PC-9 (cell line): ENCODE measurements at regions not wholly inside any gene's neighbourhood (a gene's known extent, or its start where the extent isn't known, plus 50 kb on each side); places are given as distances from the start of the nearest gene placed in this dataset.

Source experiments
- BruUV-seq: library from RNA; stranded (reverse); fragments of 400-500 nt; replicated peaks from 2 replicates; lab custom pipeline; 2021; lab: Mats Ljungman, UMichigan
- CTCF ChIA-PET: fragments of 300-600 bp; sonication (Branson Sonifier 250); formaldehyde crosslinking; loops from one replicate; lab custom pipeline; 2022; ENCODE audit warnings: antibody characterized with exemption; lab: Charles Lee
- POLR2A ChIA-PET: fragments of 300-600 bp; sonication (Branson Sonifier 250); formaldehyde crosslinking; loops from one replicate; lab custom pipeline; 2022; ENCODE audit warnings: antibody characterized with exemption; ENCODE audit not compliant: unreplicated experiment; lab: Charles Lee
- DNase-seq, 2 experiments: peaks; one replicate each; pipeline versions ENCODE4 v3.0.0 to v3.0.0-alpha.2; 2015 to 2022; ENCODE audit warnings: mixed read lengths in 1 of 2
- H2AFZ ChIP-seq: fragments of 200-600 bp; sonication (generic); 2 replicates; pipeline ENCODE4 v1.8.1; 2017; ENCODE audit warnings: antibody characterized with exemption
- H3F3A ChIP-seq: fragments of 200-600 bp; sonication (generic); 2 replicates; pipeline ENCODE4 v1.8.1; 2017; ENCODE audit warnings: antibody characterized with exemption, mild to moderate bottlenecking, low read depth; ENCODE audit not compliant: insufficient read depth
- H3K27ac ChIP-seq: fragments of 200-600 bp; sonication (generic); 2 replicates; pipeline ENCODE4 v1.6.1; 2016; ENCODE audit warnings: mixed run types
- H3K27me3 ChIP-seq: fragments of 200-600 bp; sonication (generic); 2 replicates; pipeline ENCODE4 v1.6.1; 2016; ENCODE audit warnings: low read depth, mixed run types; ENCODE audit not compliant: insufficient read depth
- H3K36me3 ChIP-seq: fragments of 200-600 bp; sonication (generic); 2 replicates; pipeline ENCODE4 v1.6.1; 2016; ENCODE audit warnings: low read depth, mixed run types
- H3K4me1 ChIP-seq: fragments of 200-600 bp; sonication (generic); replicated peaks from 2 replicates; pipeline ENCODE4 v1.6.1; 2016; ENCODE audit warnings: mixed run types; ENCODE audit not compliant: insufficient read depth
- H3K4me2 ChIP-seq: fragments of 200-600 bp; sonication (generic); 2 replicates; pipeline ENCODE4 v1.6.1; 2017; ENCODE audit warnings: mixed run types
- H3K4me3 ChIP-seq: fragments of 200-600 bp; sonication (generic); 2 replicates; pipeline ENCODE4 v1.6.1; 2016; ENCODE audit warnings: mixed run types
- H3K79me2 ChIP-seq: fragments of 200-600 bp; sonication (generic); 2 replicates; pipeline ENCODE4 v1.6.1; 2017; ENCODE audit warnings: low read depth, mixed run types
- H3K9me2 ChIP-seq: fragments of 200-600 bp; sonication (generic); 2 replicates; pipeline ENCODE4 v1.8.1; 2017; ENCODE audit warnings: mild to moderate bottlenecking; ENCODE audit not compliant: insufficient read depth
- H3K9me3 ChIP-seq: fragments of 200-600 bp; sonication (generic); 2 replicates; pipeline ENCODE4 v1.8.1; 2016; ENCODE audit warnings: low read depth; ENCODE audit not compliant: insufficient read depth
- H4K20me1 ChIP-seq: fragments of 200-600 bp; sonication (generic); 2 replicates; pipeline ENCODE4 v1.8.1; 2017; ENCODE audit not compliant: insufficient read depth
- CTCF ChIP-seq: fragments of 200-600 bp; sonication (generic); conservative IDR thresholded peaks from 2 replicates; pipeline ENCODE4 v1.6.1; 2017; ENCODE audit warnings: mixed run types, antibody characterized with exemption, mild to moderate bottlenecking, moderate library complexity
- EZH2 ChIP-seq: fragments of 200-600 bp; sonication (generic); IDR thresholded peaks from 2 replicates; pipeline ENCODE4 v1.8.0; 2017; ENCODE audit warnings: antibody characterized with exemption, low read depth
- intact Hi-C: fragments of 100-400 bp; cut with micrococcal nuclease; formaldehyde crosslinking; loops from one replicate; pipeline ENCODE4 v1.10.0; 2022; ENCODE audit not compliant: unreplicated experiment

DNA sequence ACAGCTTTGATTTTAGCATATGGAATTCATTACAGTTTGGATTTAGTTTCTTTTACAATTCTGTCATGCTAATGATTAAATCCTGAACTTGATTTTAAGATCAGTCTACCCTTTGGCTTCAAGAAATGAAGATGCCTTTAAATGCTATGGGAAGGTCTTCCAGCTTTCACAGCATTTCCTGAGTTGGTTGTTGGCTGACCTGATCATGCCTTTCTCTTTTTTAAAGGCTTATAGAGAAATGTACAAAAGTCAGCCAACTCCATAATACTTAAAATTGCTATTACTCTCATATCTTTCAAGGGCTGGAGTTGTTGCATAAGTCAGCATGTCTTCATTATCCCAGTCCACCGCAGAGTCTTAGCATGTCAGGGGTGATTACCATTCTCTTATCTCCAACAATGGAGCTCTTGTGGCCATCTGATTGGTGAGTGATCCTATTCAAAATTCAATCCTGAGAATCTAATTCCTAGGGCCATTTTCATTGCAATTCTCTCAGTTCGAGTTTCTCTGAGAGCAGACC lies 123.8 kb downstream of the GMNC start:
- no peaks in the 10 kb centered on the region for H3K4me1 ChIP-seq
- TF ChIP-seq EZH2 (no peak), CTCF (no peak)
- H3K27ac ChIP-seq = no peak overlapping the region
- no peaks in the 10 kb centered on the region for H3K9me2 ChIP-seq
- DNase-seq = no peak
- intact Hi-C loops = no loop called here
- no peaks in the 10 kb centered on the region for H3K9me3 ChIP-seq
- no peaks in the 10 kb centered on the region for H3K27me3 ChIP-seq
- CTCF ChIA-PET = no interaction called here
- H3K4me3 ChIP-seq = no peak overlapping the region
- no peaks in the 10 kb centered on the region for H4K20me1 ChIP-seq
- no peak overlapping the region for H2AFZ ChIP-seq
- no peak overlapping the region for H3K4me2 ChIP-seq
- POLR2A ChIA-PET = no interaction called here
- no peaks in the 10 kb centered on the region for H3K36me3 ChIP-seq
- no peaks in the 10 kb centered on the region for H3F3A ChIP-seq
- BruUV-seq = no TSS peak
- no peaks in the 10 kb centered on the region for H3K79me2 ChIP-seq

GRCh38 chr3:190737446-190737845 lies 125.0 kb downstream of the GMNC start:
- Histone ChIP-seq H2AFZ (no peak overlapping the region), H3K27ac (no peak overlapping the region), H4K20me1 (no peaks in the 10 kb centered on the region), H3K4me2 (no peak overlapping the region), H3K4me1 (no peaks in the 10 kb centered on the region), H3F3A (no peaks in the 10 kb centered on the region), H3K4me3 (no peak overlapping the region), H3K9me2 (no peaks in the 10 kb centered on the region), H3K27me3 (no peaks in the 10 kb centered on the region), H3K36me3 (no peaks in the 10 kb centered on the region), H3K79me2 (no peaks in the 10 kb centered on the region), H3K9me3 (peaks cover 6% of the 10 kb centered on the region; the same call in 1 of the 2 replicates)
- TF ChIP-seq CTCF = no peak
- no peak for TF ChIP-seq EZH2
- intact Hi-C loops = no loop called here
- DNase-seq = no peak
- POLR2A ChIA-PET = no interaction called here
- CTCF ChIA-PET = no interaction called here
- BruUV-seq = no TSS peak

- H2AFZ ChIP-seq = peak overlapping the region; percentile 20; the same call in 1 of the 2 replicates
- TF ChIP-seq EZH2 = no peak
- no peak for TF ChIP-seq CTCF
- no peak for DNase-seq
- no peak overlapping the region for H3K27ac ChIP-seq
- CTCF ChIA-PET = no interaction called here
- no peaks in the 10 kb centered on the region for H3F3A ChIP-seq
- H3K79me2 ChIP-seq = no peaks in the 10 kb centered on the region
- intact Hi-C loops = no loop called here
- H3K27me3 ChIP-seq = no peaks in the 10 kb centered on the region
- no peaks in the 10 kb centered on the region for H3K4me1 ChIP-seq
- H4K20me1 ChIP-seq = no peaks in the 10 kb centered on the region
- POLR2A ChIA-PET = no interaction called here
- no peak overlapping the region for H3K4me2 ChIP-seq
- H3K4me3 ChIP-seq = no peak overlapping the region
- peaks cover 6% of the 10 kb centered on the region; the same call in 1 of the 2 replicates for H3K9me3 ChIP-seq
- H3K9me2 ChIP-seq = no peaks in the 10 kb centered on the region
- BruUV-seq = no TSS peak
- no peaks in the 10 kb centered on the region for H3K36me3 ChIP-seq
Measured at GRCh38 chr3:190734490-190734889, 128.0 kb downstream of the GMNC start.
